DOHH2 (cell line): ENCODE measurements at regions not wholly inside any gene's neighbourhood (a gene's known extent, or its start where the extent isn't known, plus 50 kb on each side); places are given as distances from the start of the nearest gene placed in this dataset.

Experiments
- H3F3A ChIP-seq: fragments of 200-600 bp; sonication (generic), shearing (Covaris generic); 2 replicates; pipeline ENCODE4 v1.6.0; 2016; ENCODE audit warnings: antibody characterized with exemption, mild to moderate bottlenecking; ENCODE audit not compliant: control insufficient read depth, insufficient read depth
- H3K27ac ChIP-seq: fragments of 200-600 bp; sonication (generic); 2 replicates; pipeline ENCODE4 v1.5.1; 2014; ENCODE audit warnings: low read depth, mild to moderate bottlenecking, low read length, moderate library complexity
- H3K27me3 ChIP-seq: fragments of 200-600 bp; sonication (generic); 2 replicates; pipeline ENCODE4 v1.6.1; 2014; ENCODE audit warnings: mild to moderate bottlenecking, low read length, mixed read lengths; ENCODE audit not compliant: control insufficient read depth
- H3K36me3 ChIP-seq: fragments of 200-600 bp; sonication (generic); 2 replicates; pipeline ENCODE4 v1.6.1; 2014; ENCODE audit warnings: mild to moderate bottlenecking, low read length, moderate library complexity, mixed read lengths; ENCODE audit not compliant: control insufficient read depth
- H3K4me1 ChIP-seq: fragments of 200-600 bp; sonication (generic); 2 replicates; pipeline ENCODE4 v1.6.1; 2014; ENCODE audit warnings: mild to moderate bottlenecking, low read length, mixed read lengths; ENCODE audit not compliant: control insufficient read depth
- H3K4me2 ChIP-seq: fragments of 200-600 bp; sonication (generic); 2 replicates; pipeline ENCODE4 v1.6.0; 2014; ENCODE audit warnings: mild to moderate bottlenecking, low read length, moderate library complexity
- H3K4me3 ChIP-seq: fragments of 200-600 bp; sonication (generic); 2 replicates; pipeline ENCODE4 v1.5.1; 2014; ENCODE audit warnings: mild to moderate bottlenecking, low read length, mixed read lengths
- H3K79me2 ChIP-seq: fragments of 200-600 bp; sonication (generic); 2 replicates; pipeline ENCODE4 v1.6.1; 2014; ENCODE audit warnings: mild to moderate bottlenecking, low read length, mixed read lengths; ENCODE audit not compliant: control insufficient read depth
- H3K9me2 ChIP-seq: fragments of 200-600 bp; sonication (generic); replicated peaks from 2 replicates; pipeline ENCODE4 v1.6.1; 2014; ENCODE audit warnings: mild to moderate bottlenecking, low read length, mixed read lengths; ENCODE audit not compliant: control insufficient read depth
- H3K9me3 ChIP-seq: fragments of 200-600 bp; sonication (generic); 2 replicates; pipeline ENCODE4 v1.6.1; 2014; ENCODE audit warnings: antibody characterized with exemption, low read length, mixed read lengths; ENCODE audit not compliant: control insufficient read depth, insufficient read depth
- H4K20me1 ChIP-seq: fragments of 200-600 bp; sonication (generic); 2 replicates; pipeline ENCODE4 v1.6.0; 2014; ENCODE audit warnings: low read depth, mild to moderate bottlenecking, antibody characterized with exemption, low read length, moderate library complexity; ENCODE audit not compliant: control insufficient read depth, insufficient read depth
- EZH2phosphoT487 ChIP-seq: fragments of 200-600 bp; sonication (generic); IDR thresholded peaks from 2 replicates; pipeline ENCODE4 v1.6.1; 2017; ENCODE audit warnings: borderline replicate concordance, mild to moderate bottlenecking, antibody characterized with exemption, low read length, moderate library complexity, mixed read lengths
- TF ChIP-seq, protein P1 (sequence below): fragments of 200-600 bp; sonication (generic); IDR thresholded peaks from one replicate; pipeline ENCODE4 v1.5.1; 2014; ENCODE audit warnings: antibody characterized with exemption, mild to moderate bottlenecking, low read depth, low read length; ENCODE audit not compliant: poor library complexity, severe bottlenecking

DNA sequence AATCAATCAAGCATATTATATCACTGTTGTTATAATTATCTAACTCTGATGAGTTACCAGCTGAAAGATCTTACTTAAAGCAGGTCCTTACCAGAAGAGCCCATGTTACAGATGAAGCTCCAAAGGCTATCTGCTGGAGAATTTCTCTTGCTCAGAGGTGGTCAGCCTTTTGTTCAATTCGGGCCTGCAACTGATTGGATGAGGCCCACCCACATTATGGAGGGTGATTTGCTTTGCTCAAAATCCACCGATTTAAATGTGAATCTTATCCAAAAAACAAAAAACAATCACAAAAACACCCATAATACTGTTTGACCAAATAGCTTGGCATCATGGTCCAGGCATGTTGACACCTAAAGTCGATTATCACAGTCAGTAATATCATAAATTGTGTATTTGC is 348.6 kb upstream of the ANO3 start:
- Histone ChIP-seq H3K4me2 (peak overlapping the region; percentile 82), H3K9me2 (no peaks in the 10 kb centered on the region), H3K4me3 (peak overlapping the region; percentile 66), H3K4me1 (peaks cover 39% of the 10 kb centered on the region), H3K9me3 (0 out of 2 replicates have a peak, but pooled peaks cover 3% of the 10 kb centered on the region), H3K79me2 (no peaks in the 10 kb centered on the region), H3K36me3 (peaks cover 10% of the 10 kb centered on the region), H4K20me1 (no peaks in the 10 kb centered on the region), H3F3A (peaks cover 3% of the 10 kb centered on the region; the same call in 1 of the 2 replicates), H3K27me3 (no peaks in the 10 kb centered on the region), H3K27ac (peak overlapping the region; percentile 74)
- no peak for TF ChIP-seq EZH2phosphoT487
- TF ChIP-seq, protein P1, sequence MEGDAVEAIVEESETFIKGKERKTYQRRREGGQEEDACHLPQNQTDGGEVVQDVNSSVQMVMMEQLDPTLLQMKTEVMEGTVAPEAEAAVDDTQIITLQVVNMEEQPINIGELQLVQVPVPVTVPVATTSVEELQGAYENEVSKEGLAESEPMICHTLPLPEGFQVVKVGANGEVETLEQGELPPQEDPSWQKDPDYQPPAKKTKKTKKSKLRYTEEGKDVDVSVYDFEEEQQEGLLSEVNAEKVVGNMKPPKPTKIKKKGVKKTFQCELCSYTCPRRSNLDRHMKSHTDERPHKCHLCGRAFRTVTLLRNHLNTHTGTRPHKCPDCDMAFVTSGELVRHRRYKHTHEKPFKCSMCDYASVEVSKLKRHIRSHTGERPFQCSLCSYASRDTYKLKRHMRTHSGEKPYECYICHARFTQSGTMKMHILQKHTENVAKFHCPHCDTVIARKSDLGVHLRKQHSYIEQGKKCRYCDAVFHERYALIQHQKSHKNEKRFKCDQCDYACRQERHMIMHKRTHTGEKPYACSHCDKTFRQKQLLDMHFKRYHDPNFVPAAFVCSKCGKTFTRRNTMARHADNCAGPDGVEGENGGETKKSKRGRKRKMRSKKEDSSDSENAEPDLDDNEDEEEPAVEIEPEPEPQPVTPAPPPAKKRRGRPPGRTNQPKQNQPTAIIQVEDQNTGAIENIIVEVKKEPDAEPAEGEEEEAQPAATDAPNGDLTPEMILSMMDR: no peak

DNA sequence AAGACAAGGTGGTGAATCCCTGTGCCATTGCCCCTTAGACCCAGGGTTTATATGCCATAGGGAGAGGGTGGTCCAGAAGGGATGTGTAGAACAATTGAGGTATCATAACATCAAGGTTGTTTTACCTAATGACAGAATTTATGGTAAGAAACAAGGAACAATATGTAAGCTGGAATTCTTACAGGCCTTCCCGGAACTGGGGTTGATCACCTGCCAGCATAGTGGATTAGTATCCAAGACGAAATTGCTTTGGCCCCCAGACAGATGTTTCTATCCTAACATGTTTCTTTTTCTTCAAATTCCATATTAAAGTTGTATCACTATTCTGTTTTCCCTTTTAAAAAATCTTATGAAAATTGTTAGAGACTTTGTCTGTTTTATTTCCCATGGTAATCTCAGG is 343.8 kb upstream of the ANO3 start:
- no peaks in the 10 kb centered on the region for H3K27me3 ChIP-seq
- peaks cover 10% of the 10 kb centered on the region for H3K36me3 ChIP-seq
- H4K20me1 ChIP-seq: no peaks in the 10 kb centered on the region
- H3K9me2 ChIP-seq: no peaks in the 10 kb centered on the region
- no peak overlapping the region for H3K27ac ChIP-seq
- no peak overlapping the region for H3K4me2 ChIP-seq
- peaks cover 27% of the 10 kb centered on the region for H3K4me1 ChIP-seq
- 0 out of 2 replicates have a peak, but pooled peaks cover 3% of the 10 kb centered on the region for H3K9me3 ChIP-seq
- TF ChIP-seq EZH2phosphoT487: no peak
- TF ChIP-seq, protein P1: no peak
- no peaks in the 10 kb centered on the region for H3F3A ChIP-seq
- no peaks in the 10 kb centered on the region for H3K79me2 ChIP-seq
- H3K4me3 ChIP-seq: no peak overlapping the region

DNA sequence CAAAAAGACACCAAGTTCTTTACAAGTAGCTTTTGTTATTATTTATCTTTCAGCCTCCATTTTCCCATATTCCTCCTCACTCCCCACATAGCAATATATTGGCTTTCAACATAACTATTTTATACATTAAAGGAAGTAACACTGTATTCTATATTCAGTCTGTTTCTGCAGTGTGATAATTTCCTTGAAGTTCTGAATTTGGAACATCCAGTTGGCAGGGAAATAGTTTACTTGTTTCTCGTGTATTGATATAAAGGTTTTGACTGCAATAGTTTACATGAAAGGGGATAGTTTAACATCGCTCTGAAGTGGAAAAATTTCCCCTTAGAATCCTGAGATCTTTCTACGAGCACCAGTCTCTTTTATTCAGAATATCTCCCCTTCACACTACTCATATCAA is 341.5 kb upstream of the ANO3 start:
- Histone ChIP-seq H3K4me1 (peaks cover 8% of the 10 kb centered on the region), H3K4me2 (no peak overlapping the region), H3K36me3 (no peaks in the 10 kb centered on the region), H3K9me3 (no peaks in the 10 kb centered on the region), H3K4me3 (no peak overlapping the region), H3K27ac (no peak overlapping the region), H3K9me2 (no peaks in the 10 kb centered on the region), H3K27me3 (no peaks in the 10 kb centered on the region), H3F3A (no peaks in the 10 kb centered on the region), H4K20me1 (no peaks in the 10 kb centered on the region), H3K79me2 (no peaks in the 10 kb centered on the region)
- TF ChIP-seq EZH2phosphoT487: no peak
- TF ChIP-seq, protein P1: no peak
